GM18508 (cell line): ENCODE measurements at regions not wholly inside any gene's neighbourhood (a gene's known extent, or its start where the extent isn't known, plus 50 kb on each side); places are given as distances from the start of the nearest gene placed in this dataset.

Source experiments
- ATAC-seq: cut with Tn5 transposase; IDR thresholded peaks from one replicate; pipeline ENCODE4 v1.9.1; 2021; ENCODE audit warnings: moderate number of reproducible peaks; ENCODE audit not compliant: insufficient read depth, unreplicated experiment

GRCh38 chr9:10946676-10947410, 334.0 kb upstream of the PTPRD start:
- ATAC-seq, result no peak

DNA sequence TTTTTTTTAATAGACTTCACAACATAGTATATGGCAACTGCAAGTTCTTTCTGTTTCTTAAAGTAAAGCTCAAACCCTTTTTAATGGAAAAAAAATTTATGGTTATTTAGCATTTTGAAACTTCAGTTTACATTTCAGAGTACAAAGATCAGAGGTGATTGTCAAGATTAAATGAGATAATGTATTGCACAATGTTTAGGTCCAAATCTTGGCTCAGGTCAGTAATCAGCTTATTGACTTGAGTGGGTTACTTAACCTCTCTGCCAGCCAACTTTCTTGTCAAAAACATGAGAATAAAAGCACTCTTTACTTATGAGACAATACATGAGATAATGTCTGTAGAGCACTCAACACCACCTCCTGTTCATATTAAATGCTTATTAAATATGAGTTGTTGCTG, 345.1 kb upstream of the PTPRD start:
- no peak for ATAC-seq

- ATAC-seq, result no peak
These were observed 349.1 kb upstream of the PTPRD start for GRCh38 chr9:10961883-10962282.

- ATAC-seq, result no peak
These were observed 370.4 kb upstream of the PTPRD start for GRCh38 chr9:10983251-10983650.

GRCh38 chr9:10999646-11000045, 386.8 kb upstream of the PTPRD start:
- ATAC-seq, result no peak

GRCh38 chr9:11001546-11001945, 388.7 kb upstream of the PTPRD start:
- ATAC-seq, result no peak

DNA sequence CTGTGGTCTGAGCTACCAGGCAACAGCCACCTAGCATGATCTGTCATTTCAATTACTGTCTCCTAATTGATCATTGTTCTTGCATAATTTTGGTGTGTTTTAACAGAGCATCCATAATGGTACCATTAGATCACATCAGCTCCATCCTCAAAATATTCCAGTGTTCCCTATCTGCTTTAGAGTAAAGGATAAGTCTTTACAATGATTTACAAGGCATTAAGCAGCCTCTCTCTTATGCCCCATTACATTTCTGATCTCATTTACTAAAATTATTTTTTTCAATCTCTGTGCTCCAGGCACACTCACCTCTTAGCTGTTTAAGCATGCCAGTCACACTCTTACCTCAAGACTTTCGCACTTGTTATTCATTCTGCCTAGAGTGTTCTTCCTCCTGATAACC, 389.9 kb upstream of the PTPRD start:
- ATAC-seq, result no peak

DNA sequence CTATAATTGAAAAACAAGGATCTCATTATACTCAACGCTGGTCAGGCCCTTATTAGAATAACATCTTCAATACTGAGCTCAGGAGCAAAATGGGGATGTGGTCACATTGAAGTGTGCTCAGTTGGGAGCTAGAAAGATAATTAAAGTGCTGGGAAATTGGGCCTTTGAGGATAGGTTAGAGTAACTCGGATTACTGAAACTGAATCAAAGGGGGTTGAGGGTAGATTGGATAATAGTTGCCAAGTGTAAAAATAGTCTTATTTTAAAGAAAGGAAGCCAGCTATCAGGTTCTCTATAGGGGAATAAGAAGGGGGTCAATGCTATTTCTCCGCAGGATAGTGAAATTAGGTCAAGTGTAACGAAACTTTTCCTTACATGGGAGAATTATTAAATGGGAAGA, 391.0 kb upstream of the PTPRD start:
- no peak for ATAC-seq

- ATAC-seq, result no peak
These were observed 398.9 kb upstream of the PTPRD start for GRCh38 chr9:11011696-11012095.

DNA sequence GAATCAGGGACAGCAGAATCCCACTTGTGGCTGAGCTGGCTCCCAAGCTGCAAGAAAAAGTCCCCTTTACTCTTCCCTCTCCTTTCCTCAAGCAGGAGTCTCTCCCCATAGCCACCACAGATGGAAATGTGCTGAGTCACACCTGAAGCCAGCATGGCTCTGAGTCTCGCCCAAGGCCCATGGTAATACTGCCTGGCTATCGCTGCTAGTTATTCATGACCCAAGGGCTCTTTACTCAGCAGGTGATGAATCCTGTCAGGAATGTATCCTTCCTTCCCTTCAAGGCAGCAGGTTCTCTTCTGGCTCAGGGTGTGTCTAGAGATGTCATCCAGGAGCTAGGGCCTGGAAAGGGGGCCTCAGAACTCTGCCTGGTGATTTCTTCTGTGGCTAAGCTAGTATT, 403.3 kb upstream of the PTPRD start:
- ATAC-seq, result no peak

DNA sequence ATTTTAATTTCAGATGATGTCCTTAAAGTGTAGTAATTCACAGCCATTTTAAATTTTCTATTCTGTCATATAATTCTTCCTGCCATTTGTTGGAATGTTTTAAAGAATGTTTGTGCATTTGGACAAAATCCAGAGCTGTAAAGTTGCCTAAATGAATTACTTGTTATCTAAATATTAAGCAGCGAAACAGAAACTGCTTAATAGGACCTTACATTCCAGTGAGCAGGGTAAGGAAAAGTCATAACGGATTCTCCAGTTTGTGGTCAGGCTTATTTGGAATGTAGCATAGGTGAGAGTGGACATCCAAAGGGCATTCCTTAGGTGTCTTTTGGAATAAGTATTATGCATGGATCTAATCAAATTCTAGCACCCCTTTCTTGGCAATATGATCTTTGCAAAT, 410.4 kb upstream of the PTPRD start:
- ATAC-seq, result no peak

DNA sequence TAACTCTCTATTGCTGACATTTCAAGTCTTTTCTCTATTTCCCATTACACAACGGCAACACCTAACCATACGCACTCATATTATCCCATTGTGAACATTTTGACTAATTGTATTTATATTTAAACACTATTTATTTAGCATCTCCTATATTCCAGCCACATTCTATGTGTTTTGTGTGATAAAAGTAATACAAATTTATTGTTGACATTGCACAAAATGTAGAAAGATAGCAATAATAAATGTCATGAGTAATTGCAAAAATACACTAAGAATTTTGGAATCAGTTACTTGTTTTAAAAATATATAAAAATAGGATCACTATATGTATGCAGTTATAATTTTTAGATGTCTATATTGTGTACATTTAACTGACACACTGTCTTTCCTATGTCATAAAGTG, 413.0 kb upstream of the PTPRD start:
- ATAC-seq, result no peak

DNA sequence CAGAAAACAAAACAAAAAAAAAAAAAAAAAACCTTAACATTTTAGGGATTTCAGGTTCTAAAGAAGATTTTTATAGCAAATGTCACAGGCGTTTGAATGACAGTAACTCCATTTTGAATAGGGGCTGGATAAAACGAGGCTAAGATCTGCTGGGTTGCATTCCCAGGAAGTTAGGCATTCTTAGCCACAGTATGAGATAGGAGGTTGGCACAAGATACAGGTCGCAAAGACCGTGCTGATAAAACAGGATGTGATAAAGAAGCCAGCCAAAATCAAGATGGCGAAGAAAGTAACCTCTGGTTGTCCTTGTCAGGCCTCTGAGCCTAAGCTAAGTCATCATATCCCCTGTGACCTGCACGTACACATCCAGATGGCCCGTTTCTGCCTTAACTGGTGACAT, 425.6 kb upstream of the PTPRD start:
- ATAC-seq, result no peak

DNA sequence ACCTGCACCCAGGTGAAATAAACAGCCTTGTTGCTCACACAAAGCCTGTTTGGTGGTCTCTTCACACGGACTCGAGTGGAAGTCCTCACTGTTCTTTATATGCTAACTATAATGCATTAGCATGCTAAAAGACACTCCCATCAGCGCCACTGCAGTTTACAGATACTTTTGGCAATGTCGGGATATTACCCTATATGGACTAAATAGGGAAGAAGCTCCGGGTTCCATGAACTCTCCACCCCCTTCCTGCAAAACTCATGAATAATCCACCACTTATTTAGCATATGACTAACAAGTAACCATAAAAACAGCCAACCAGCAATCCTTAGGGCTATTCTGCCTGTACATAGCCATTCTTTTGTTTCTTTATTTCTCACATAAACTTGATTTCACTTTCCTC, 426.2 kb upstream of the PTPRD start:
- no peak for ATAC-seq

DNA sequence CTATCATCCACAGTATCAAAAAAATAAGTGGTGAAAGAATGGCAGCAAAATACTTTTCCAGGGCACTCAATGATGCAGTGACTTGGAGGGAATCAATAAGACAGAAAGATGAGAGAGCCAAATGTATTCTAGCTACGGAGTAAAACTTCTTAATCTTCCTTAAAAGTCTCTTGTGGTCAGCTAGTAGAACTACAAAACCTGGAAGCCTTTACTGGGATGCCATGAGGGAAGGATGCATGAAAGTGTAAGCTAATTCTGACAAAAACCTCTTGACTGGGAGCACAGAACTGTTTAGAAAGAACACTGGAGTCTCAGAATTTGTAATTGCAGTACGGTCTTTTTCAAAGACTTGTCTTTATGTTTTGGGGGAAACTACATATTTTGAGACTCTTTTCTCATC, 432.8 kb upstream of the PTPRD start:
- ATAC-seq, result no peak

GRCh38 chr9:11063263-11063662, 450.5 kb upstream of the PTPRD start:
- no peak for ATAC-seq

GRCh38 chr9:11064909-11065308, 452.1 kb upstream of the PTPRD start:
- ATAC-seq, result no peak

DNA sequence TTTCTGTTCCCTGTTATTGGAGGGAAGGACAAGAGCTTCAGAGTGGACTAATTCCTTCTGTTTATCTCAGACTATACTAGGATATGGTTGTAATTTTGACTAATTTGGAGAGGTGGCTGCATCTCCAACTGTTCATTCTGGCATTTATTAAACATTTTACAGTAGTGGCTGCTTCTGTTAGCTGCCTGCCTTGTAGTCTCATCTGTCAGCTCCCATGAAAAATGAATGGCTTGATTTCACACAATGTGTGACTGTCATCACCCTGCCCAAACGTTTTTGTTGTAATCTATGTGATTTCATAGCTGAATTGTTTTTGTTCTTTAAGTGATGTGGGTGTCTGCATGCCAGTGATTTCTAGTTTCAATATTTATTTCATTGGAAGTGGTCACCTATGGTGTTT, 459.4 kb upstream of the PTPRD start:
- ATAC-seq, result no peak

- ATAC-seq, result no peak
These were observed 473.8 kb upstream of the PTPRD start for GRCh38 chr9:11086561-11086960.

GRCh38 chr9:11088821-11089374, 476.1 kb upstream of the PTPRD start:
- no peak for ATAC-seq

DNA sequence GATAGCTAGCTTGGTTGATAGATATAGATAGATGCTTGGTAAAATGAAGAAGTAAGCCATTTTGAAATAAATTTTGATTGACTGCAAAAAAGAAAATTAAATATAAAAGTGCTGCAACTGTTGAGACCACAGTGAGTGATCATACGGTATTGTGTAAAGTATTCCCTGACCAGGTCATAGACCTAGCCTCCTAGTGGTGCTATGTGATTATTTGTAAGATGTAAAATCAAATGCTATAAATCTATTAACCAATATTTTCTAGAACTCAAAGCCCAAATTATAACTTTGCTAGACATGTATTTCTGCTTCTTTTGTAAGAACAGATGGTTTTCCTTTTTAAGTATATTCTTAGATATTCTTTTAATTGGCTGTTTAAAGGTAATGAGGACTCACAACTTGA, 480.2 kb upstream of the PTPRD start:
- ATAC-seq, result no peak

DNA sequence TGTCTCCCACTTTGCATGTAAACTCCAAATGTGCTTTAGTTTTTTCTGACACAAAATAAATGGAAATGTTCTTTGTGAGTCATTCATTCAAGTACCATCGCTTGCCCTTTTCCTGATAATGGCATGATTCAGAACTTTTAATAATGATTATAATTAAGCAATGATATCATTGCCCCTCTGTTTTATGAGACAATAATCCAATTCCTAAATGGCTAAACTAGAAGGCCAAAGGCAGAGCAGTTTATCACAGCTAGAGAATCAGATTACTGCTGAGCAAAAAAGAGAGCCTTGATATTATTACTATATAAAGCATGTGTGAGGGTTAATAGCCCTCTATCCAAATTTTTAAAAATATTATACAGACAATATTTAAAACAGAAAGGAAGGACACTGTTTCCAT, 484.2 kb upstream of the PTPRD start:
- ATAC-seq, result no peak
